LNCAP (cell line): ENCODE measurements at regions not wholly inside any gene's neighbourhood (a gene's known extent, or its start where the extent isn't known, plus 50 kb on each side); places are given as distances from the start of the nearest gene placed in this dataset.

Source experiments
- CTCF ChIP-seq: fragments of 450-650 bp; IDR thresholded peaks from 2 replicates; pipeline ENCODE4 v1.5.1; 2017; ENCODE audit warnings: mild to moderate bottlenecking

GRCh38 chr15:53296603-53297002 is 462.9 kb downstream of the WDR72 start:
- no peak for TF ChIP-seq CTCF

- no peak for TF ChIP-seq CTCF
Observed at GRCh38 chr15:53295574-53295973, 463.9 kb downstream of the WDR72 start.

GRCh38 chr15:53288542-53288941 is 470.9 kb downstream of the WDR72 start:
- no peak for TF ChIP-seq CTCF

- no peak for TF ChIP-seq CTCF
Observed at GRCh38 chr15:53274630-53275029, 484.5 kb upstream of the ONECUT1 start.

- TF ChIP-seq CTCF: no peak
Observed at GRCh38 chr15:53272116-53272515, 482.0 kb upstream of the ONECUT1 start.

GRCh38 chr15:53266176-53266575 is 476.0 kb upstream of the ONECUT1 start:
- no peak for TF ChIP-seq CTCF

GRCh38 chr15:53260647-53261046 is 470.5 kb upstream of the ONECUT1 start:
- TF ChIP-seq CTCF: no peak

GRCh38 chr15:53256457-53256856 is 466.3 kb upstream of the ONECUT1 start:
- TF ChIP-seq CTCF: no peak
